Erythroblast (primary cell): ENCODE measurements at regions not wholly inside any gene's neighbourhood (a gene's known extent, or its start where the extent isn't known, plus 50 kb on each side); places are given as distances from the start of the nearest gene placed in this dataset.

Source experiments
- GATA1 ChIP-seq: IDR thresholded peaks from 2 replicates; pipeline ENCODE4 v1.6.1; 2011; ENCODE audit warnings: low read depth, mild to moderate bottlenecking, control low read depth, low read length, moderate library complexity
- POLR2A ChIP-seq: IDR thresholded peaks from 2 replicates; pipeline ENCODE4 v1.6.1; 2011; ENCODE audit warnings: mild to moderate bottlenecking, low read length

- TF ChIP-seq POLR2A = no peak
- no peak for TF ChIP-seq GATA1
Observed at GRCh38 chr16:62543516-62543915, 507.3 kb upstream of the CDH8 start.
